Fibroblast of lung (primary cell): ENCODE measurements at regions not wholly inside any gene's neighbourhood (a gene's known extent, or its start where the extent isn't known, plus 50 kb on each side); places are given as distances from the start of the nearest gene placed in this dataset.

Source experiments
- CTCF ChIP-seq, 2 donors: IDR thresholded peaks in 1 of 2; conservative IDR thresholded peaks in 1 of 2; 1 replicate in 1 of 2; 2 replicates in 1 of 2; pipeline ENCODE4 v1.5.1; 2011 to 2012; ENCODE audit warnings: low read length in 2 of 2, control low read depth in 1 of 2, inconsistent platforms in 1 of 2, low read depth in 1 of 2, mild to moderate bottlenecking in 1 of 2
- EZH2 ChIP-seq: IDR thresholded peaks from 2 replicates; pipeline ENCODE4 v1.5.1; 2012; ENCODE audit warnings: low read length, control low read depth, mild to moderate bottlenecking; ENCODE audit errors: missing control alignments

- TF ChIP-seq EZH2 (no peak), CTCF (conservative IDR thresholded peaks at IDR 0.05 in 1 of 2, IDR thresholded peaks at IDR 0.05 in 1 of 2; ENCODE audit: low read depth in 1 of 2, low read length in 2 of 2) (no peak)
These were observed 588.2 kb upstream of the NOVA1 start for GRCh38 chr14:27186048-27186447.
